Putamen (tissue), 1 donor: ENCODE measurements at regions not wholly inside any gene's neighbourhood (a gene's known extent, or its start where the extent isn't known, plus 50 kb on each side); places are given as distances from the start of the nearest gene placed in this dataset.

Experiments used
- DNase-seq: peaks from one replicate; pipeline ENCODE4 v3.0.0-alpha.2; 2016; ENCODE audit warnings: low spot score

- no peak for DNase-seq
Measured at GRCh38 chr1:29461115-29461739, 224.9 kb downstream of the PTPRU start.

GRCh38 chr1:29460694-29461093 lies 224.4 kb downstream of the PTPRU start:
- no peak for DNase-seq

GRCh38 chr1:29460041-29460610 lies 223.8 kb downstream of the PTPRU start:
- no peak for DNase-seq

GRCh38 chr1:29459620-29459945 lies 223.3 kb downstream of the PTPRU start:
- DNase-seq, result no peak

- no peak for DNase-seq
Measured at GRCh38 chr1:29458737-29459619, 222.7 kb downstream of the PTPRU start.

GRCh38 chr1:29457496-29458368 lies 221.4 kb downstream of the PTPRU start:
- DNase-seq, result no peak

- no peak for DNase-seq
Measured at GRCh38 chr1:29456685-29457435, 220.5 kb downstream of the PTPRU start.

- DNase-seq, result no peak
Measured at GRCh38 chr1:29455781-29456180, 219.5 kb downstream of the PTPRU start.

GRCh38 chr1:29454616-29455380 lies 218.5 kb downstream of the PTPRU start:
- no peak for DNase-seq

GRCh38 chr1:29453502-29454240 lies 217.3 kb downstream of the PTPRU start:
- no peak for DNase-seq

- no peak for DNase-seq
Measured at GRCh38 chr1:29452463-29453230, 216.3 kb downstream of the PTPRU start.

GRCh38 chr1:29451368-29451892 lies 215.1 kb downstream of the PTPRU start:
- DNase-seq, result no peak

- no peak for DNase-seq
Measured at GRCh38 chr1:29450591-29450990, 214.3 kb downstream of the PTPRU start.

GRCh38 chr1:29448456-29449235 lies 212.3 kb downstream of the PTPRU start:
- no peak for DNase-seq

- no peak for DNase-seq
Measured at GRCh38 chr1:29447368-29447767, 211.0 kb downstream of the PTPRU start.

- peak; percentile 24 for DNase-seq
Measured at GRCh38 chr1:29444782-29445729, 208.7 kb downstream of the PTPRU start.

- no peak for DNase-seq
Measured at GRCh38 chr1:29444081-29444715, 207.9 kb downstream of the PTPRU start.
